Activated CD4-positive, alpha-beta T cell treated with anti-CD3 and anti-CD28 coated beads for 48 hours (primary cell): ENCODE measurements at regions not wholly inside any gene's neighbourhood (a gene's known extent, or its start where the extent isn't known, plus 50 kb on each side); places are given as distances from the start of the nearest gene placed in this dataset.

Experiments
- DNase-seq: peaks from one replicate; pipeline ENCODE4 v3.0.0-alpha.2; 2020

DNA sequence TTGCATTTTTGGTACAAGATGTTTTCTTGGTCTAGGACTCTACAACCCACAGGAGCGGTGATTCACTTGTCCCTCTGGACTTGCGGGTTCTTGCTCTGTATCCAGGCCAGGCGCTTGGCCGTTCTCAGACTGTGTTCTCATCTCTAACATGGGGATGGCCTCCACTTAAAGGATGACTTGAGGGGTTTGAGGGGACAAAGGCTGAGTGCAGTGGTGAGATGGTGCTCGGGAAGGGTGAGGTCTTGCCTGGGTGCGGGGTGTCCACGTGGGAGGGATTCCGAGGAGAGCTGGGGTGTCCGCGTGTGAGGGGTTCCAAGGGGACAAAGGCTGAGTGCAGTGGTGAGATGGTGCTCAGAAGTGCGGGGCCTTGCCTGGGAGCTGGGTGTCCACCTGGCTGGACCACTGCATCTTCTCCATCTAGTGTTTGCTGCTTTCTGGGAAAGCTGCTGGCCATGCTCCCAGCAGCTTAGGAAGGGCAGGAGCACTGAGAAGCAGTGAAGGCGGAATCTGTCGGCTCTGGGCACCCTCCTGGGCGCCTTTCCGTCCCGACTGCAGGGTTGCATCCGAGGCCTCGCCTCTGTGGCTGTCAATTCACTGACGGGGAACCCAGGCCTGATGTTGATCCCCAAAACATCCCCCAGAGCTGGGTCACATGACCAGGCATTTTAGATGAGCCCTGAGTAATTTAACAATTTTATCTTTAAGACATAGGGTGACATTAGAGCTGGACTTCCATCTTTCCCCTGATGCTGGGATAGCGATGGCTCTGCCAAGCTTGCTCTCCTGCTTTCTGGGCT, 280.5 kb upstream of the IRX4 start:
- DNase-seq = no peak

DNA sequence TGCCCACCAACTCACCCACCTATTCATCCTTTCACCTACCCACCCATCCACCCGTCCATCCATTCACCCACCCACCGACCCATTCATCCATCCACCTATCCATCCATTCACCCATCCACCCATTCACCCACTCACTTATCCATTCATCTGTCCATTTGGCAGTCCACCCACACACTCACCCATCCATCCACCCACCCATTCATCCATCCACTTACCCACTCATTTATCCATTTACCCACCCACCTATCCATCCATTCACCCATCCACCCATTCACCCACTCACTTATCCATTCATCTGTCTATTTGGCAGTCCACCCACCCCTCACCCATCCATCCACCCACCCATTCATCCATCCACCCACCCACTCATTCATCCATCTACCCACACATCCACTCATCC, 278.1 kb upstream of the IRX4 start:
- DNase-seq = no peak

- DNase-seq = no peak
Observed at GRCh38 chr5:2158767-2159166, 276.0 kb upstream of the IRX4 start.

GRCh38 chr5:2158109-2158508, 275.4 kb upstream of the IRX4 start:
- no peak for DNase-seq

GRCh38 chr5:2157372-2157771, 274.6 kb upstream of the IRX4 start:
- DNase-seq = no peak

DNA sequence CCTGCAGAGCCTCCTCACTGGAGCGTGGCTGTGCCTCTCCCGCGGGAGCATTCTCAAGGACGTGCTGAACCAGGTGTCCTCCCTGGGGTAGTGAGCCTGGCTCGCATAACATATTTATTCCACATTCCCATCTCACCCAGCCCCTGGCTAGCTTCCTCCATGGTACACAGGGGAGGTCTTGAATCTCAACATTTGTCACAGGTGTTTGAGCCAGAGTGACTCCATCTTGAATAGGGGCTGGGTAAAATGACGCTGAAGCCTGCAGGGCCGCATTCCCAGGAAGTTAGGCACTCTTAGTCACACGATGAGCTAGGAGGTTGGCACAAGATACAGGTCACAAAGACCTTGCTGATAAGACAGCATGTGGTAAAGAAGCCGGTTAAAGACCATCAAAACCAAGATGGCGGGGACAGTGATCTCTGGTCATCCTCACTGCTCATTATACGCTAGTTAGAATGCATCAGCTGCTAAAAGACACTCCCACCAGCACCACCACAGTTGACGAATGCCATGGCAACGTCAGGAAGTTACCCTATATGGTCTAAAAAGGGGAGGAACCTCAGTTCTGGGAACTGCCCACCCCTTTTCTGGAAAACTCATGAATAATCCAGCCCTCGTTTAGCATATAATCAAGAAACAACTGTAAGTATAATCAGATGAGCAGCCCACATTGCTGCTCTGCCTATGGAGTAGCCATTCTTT, 273.8 kb upstream of the IRX4 start:
- DNase-seq = no peak

DNA sequence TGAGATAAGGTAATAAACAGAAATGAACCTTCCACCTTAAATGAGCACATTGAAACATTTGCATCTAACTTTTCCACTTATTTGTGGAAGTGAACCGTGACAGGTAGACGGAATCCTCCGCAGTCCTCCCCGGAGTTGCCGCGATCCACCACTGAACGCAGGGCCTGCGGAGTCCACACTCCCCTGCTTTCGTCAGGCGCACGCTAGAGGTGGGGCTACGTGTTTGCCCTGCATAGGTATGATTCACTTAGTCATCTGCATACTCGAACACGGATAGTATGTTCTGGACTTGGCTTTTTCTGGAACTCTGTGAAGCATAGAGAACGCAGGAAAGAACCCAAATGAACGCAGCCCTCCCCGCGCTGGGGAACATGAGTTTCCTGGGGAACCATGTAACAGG, 272.8 kb upstream of the IRX4 start:
- DNase-seq = no peak

- DNase-seq = no peak
Observed at GRCh38 chr5:2153802-2154201, 271.1 kb upstream of the IRX4 start.

DNA sequence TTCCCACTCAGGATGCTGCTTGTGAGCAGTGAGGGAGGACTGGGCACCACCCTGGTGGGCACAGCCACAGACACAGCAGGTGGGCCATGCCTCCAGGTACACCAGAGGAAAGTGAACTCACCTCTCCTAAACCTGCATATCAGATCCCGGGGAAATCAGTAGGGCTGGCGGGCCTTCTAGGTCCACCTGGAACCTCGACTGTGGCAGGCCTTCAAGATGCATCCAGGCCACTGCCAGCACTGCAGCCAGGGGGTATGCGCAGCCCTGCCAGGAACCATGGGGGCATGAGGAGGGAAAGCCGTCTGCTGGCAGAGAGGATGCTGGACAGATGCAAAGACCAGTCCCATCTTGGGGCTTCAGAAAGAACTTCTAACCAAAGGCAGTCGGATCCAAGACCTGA, 270.6 kb upstream of the IRX4 start:
- no peak for DNase-seq

GRCh38 chr5:2151301-2151888, 268.7 kb upstream of the IRX4 start:
- peak; percentile 19 for DNase-seq

- no peak for DNase-seq
Observed at GRCh38 chr5:2149195-2149539, 266.4 kb upstream of the IRX4 start.

- no peak for DNase-seq
Observed at GRCh38 chr5:2148312-2149194, 265.8 kb upstream of the IRX4 start.

DNA sequence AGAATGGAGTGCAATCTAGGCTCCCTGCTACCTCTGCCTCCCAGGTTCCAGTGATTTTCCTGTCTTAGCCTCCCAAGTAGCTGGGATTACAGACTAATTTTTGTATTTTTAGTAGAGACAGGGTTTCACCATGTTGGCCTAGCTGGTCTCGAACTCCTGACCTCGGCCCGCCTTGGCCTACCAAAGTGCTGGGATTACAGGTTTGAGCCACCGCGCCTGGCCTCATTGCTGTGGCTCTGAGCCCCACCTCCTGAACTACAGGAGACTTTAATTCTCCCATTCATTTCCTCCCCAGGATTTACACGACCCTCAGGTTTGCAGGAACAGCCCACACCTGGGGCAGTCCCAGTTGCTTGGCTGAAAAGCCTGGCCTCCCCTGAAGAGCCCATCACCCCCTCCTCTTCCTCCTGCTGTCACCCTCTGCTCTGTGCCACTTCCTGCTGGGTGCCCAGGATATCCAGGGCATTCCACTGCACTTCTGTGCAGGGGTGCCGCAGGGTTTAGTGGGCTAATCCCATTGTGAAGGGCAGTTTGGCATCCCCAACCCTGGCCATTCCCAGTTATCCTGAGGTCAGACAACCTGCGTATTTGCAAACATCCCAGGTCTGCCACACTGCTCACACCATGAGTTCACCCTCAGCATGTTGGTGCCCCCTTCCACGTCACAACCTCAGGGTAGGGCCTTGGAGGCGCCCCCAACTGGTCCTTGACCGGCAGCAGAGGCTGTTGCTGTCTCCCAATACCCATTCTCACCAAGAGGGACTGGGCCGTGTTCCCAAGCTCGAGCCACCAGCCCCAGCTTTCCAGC, 265.0 kb upstream of the IRX4 start:
- no peak for DNase-seq

DNA sequence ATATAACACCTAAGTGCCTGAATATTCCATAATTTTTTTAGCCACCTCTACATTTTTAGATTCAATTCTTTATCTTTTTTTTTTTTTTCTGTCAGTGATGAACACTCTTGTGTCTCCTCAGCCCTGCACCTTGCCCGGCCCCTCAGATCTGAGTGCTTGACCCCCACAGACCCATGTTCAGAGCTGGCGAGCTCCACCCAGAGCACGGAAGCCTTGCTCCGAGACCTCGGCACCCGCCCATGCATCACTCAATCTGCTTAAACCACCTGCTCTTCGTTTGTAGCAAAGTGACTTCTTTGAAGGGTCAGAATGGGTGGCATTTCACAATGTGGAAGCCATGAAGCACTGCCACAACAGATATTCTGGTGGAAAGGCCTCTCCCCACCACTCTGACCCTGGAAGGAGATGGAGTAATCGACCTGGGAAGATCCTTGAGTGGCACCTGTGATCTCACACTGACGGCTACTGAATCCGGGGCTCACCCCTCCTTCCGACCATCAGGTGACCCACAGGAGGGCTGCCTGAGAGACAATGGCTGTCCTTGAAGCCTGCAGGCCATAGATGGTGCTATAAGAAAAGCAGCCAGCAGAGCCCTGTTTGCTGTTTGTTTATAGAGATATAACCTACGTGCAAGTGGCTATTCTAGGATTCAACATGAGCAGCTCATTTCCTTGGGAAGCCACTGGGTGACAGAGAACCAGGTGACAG, 261.1 kb upstream of the IRX4 start:
- DNase-seq = no peak

- DNase-seq = no peak
Observed at GRCh38 chr5:2143088-2143487, 260.4 kb upstream of the IRX4 start.

DNA sequence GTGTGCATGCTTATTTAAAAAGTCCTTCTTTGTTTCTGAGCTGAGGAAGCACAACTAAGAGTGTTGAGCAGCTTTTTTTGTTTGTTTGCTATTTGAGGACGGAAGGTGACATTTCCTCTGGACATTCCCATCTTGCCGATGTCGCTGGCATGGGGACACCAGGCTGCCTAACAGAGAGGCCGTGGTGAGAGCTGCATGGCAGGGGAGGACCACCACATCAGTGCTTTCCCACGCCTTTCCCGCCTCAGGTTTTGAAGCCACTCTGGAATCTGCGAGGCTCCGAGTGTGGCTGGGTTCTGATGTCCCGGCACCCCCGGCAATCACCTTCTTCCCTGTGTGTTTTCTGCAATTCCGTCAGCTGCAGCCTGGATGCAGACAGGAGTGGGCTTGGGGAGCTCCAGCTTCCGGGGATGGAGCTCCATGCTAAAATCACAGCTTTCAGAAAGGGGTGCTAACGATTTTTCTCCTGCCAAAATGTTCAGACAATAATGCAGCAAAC, 259.8 kb upstream of the IRX4 start:
- DNase-seq = no peak

GRCh38 chr5:2141254-2142000, 258.7 kb upstream of the IRX4 start:
- no peak for DNase-seq

GRCh38 chr5:2140501-2141175, 257.9 kb upstream of the IRX4 start:
- DNase-seq = no peak

- no peak for DNase-seq
Observed at GRCh38 chr5:2139478-2139877, 256.8 kb upstream of the IRX4 start.

DNA sequence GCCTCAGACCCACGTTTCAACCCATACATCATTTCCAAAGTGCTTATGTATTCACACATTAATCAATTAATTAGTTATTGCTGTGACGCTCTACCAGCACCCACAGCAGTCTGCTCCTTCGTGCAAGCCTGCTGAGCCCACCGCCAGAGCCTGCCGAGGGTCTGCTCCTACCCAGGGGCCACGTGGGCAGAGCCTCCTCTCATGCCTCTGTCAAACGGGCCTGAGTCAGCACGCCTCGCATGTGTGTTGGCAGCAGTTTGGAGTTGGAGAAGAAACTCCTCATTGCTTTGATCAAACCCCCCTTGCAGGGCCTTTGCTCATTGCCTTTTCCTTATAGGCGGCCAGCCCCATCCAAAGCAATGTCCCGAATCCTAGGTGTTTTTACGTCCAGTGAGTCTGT, 256.2 kb upstream of the IRX4 start:
- no peak for DNase-seq
